Parathyroid adenoma (tissue), 2 donors: ENCODE measurements at regions not wholly inside any gene's neighbourhood (a gene's known extent, or its start where the extent isn't known, plus 50 kb on each side); places are given as distances from the start of the nearest gene placed in this dataset.

Experiments used
- H2AFZ ChIP-seq: fragments of 300-600 bp; sonication (generic); one replicate; pipeline ENCODE4 v1.7.0; 2017; ENCODE audit warnings: antibody characterized with exemption, mild to moderate bottlenecking
- H3K27ac ChIP-seq: fragments of 300-600 bp; sonication (generic); one replicate; pipeline ENCODE4 v1.7.0; 2017
- H3K27me3 ChIP-seq: fragments of 300-600 bp; sonication (generic); one replicate; pipeline ENCODE4 v1.7.0; 2017; ENCODE audit warnings: low read length; ENCODE audit not compliant: control insufficient read depth, insufficient read depth
- H3K36me3 ChIP-seq: fragments of 300-600 bp; sonication (generic); one replicate; pipeline ENCODE4 v1.7.0; 2017; ENCODE audit warnings: low read length; ENCODE audit not compliant: control insufficient read depth, insufficient read depth
- H3K4me1 ChIP-seq: fragments of 300-600 bp; sonication (generic); one replicate; pipeline ENCODE4 v1.7.0; 2017; ENCODE audit warnings: control low read depth
- H3K4me2 ChIP-seq: fragments of 300-600 bp; sonication (generic); one replicate; pipeline ENCODE4 v1.7.0; 2017; ENCODE audit warnings: low read length
- H3K4me3 ChIP-seq: fragments of 300-600 bp; sonication (generic); one replicate; pipeline ENCODE4 v1.7.0; 2017; ENCODE audit warnings: low read depth, low read length
- H3K79me2 ChIP-seq: fragments of 300-600 bp; sonication (generic); one replicate; pipeline ENCODE4 v1.7.0; 2017; ENCODE audit warnings: control low read depth
- H3K9ac ChIP-seq: fragments of 300-600 bp; sonication (generic); one replicate; pipeline ENCODE4 v1.7.0; 2017; ENCODE audit warnings: mild to moderate bottlenecking
- H3K9me3 ChIP-seq: fragments of 300-600 bp; sonication (generic); one replicate; pipeline ENCODE4 v1.7.0; 2017; ENCODE audit warnings: low read length; ENCODE audit not compliant: control insufficient read depth
- TF ChIP-seq, protein P1 (sequence below): fragments of 300-600 bp; sonication (generic); IDR thresholded peaks from one replicate; pipeline ENCODE4 v1.7.0; 2017; ENCODE audit warnings: antibody characterized with exemption, mild to moderate bottlenecking
- donor health status: primary hyperparathyroidism.

GRCh38 chr21:35538386-35538785 lies 489.3 kb upstream of the RUNX1 start:
- Histone ChIP-seq H3K79me2 (no peaks in the 10 kb centered on the region), H3K27ac (no peak overlapping the region), H3K9me3 (no peaks in the 10 kb centered on the region), H3K36me3 (no peaks in the 10 kb centered on the region), H3K4me3 (no peak overlapping the region), H3K27me3 (no peaks in the 10 kb centered on the region), H3K4me1 (no peaks in the 10 kb centered on the region), H3K9ac (no peak overlapping the region), H3K4me2 (no peak overlapping the region), H2AFZ (no peak overlapping the region)
- TF ChIP-seq, protein P1, sequence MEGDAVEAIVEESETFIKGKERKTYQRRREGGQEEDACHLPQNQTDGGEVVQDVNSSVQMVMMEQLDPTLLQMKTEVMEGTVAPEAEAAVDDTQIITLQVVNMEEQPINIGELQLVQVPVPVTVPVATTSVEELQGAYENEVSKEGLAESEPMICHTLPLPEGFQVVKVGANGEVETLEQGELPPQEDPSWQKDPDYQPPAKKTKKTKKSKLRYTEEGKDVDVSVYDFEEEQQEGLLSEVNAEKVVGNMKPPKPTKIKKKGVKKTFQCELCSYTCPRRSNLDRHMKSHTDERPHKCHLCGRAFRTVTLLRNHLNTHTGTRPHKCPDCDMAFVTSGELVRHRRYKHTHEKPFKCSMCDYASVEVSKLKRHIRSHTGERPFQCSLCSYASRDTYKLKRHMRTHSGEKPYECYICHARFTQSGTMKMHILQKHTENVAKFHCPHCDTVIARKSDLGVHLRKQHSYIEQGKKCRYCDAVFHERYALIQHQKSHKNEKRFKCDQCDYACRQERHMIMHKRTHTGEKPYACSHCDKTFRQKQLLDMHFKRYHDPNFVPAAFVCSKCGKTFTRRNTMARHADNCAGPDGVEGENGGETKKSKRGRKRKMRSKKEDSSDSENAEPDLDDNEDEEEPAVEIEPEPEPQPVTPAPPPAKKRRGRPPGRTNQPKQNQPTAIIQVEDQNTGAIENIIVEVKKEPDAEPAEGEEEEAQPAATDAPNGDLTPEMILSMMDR, result no peak

- H3K9ac ChIP-seq, result no peak overlapping the region
- H3K4me3 ChIP-seq, result no peak overlapping the region
- TF ChIP-seq, protein P1, result no peak
- H3K9me3 ChIP-seq, result no peaks in the 10 kb centered on the region
- H3K27me3 ChIP-seq, result no peaks in the 10 kb centered on the region
- no peaks in the 10 kb centered on the region for H3K4me1 ChIP-seq
- H2AFZ ChIP-seq, result no peak overlapping the region
- no peak overlapping the region for H3K27ac ChIP-seq
- H3K36me3 ChIP-seq, result no peaks in the 10 kb centered on the region
- H3K79me2 ChIP-seq, result no peaks in the 10 kb centered on the region
- no peak overlapping the region for H3K4me2 ChIP-seq
Observed at GRCh38 chr21:35537604-35538003, 488.5 kb upstream of the RUNX1 start.

DNA sequence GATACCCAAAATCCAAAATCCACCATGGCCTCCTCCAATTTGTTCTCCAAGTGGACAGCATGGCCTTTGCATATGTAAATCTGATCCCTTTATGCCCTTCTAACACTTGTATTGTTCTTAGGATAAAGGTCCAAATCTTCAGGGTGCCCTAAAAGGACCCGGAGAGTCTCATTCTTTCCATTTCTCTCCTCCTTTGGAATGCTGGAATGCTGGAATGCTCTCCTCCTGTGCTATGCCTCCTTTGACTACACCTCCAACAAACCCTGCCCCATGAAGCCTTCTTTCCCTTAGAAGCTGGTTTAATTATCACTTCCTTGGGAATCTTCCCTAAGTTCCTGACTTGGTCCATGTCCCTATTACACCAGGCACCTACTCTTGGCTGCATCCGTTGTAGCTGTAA lies 484.8 kb upstream of the RUNX1 start:
- Histone ChIP-seq H3K4me2 (no peak overlapping the region), H3K79me2 (no peaks in the 10 kb centered on the region), H3K4me3 (no peak overlapping the region), H3K4me1 (no peaks in the 10 kb centered on the region), H2AFZ (no peak overlapping the region), H3K9ac (no peak overlapping the region), H3K27ac (no peak overlapping the region), H3K9me3 (no peaks in the 10 kb centered on the region), H3K36me3 (no peaks in the 10 kb centered on the region), H3K27me3 (no peaks in the 10 kb centered on the region)
- TF ChIP-seq, protein P1, result no peak

- Histone ChIP-seq H3K9ac (no peak overlapping the region), H3K27ac (no peak overlapping the region), H3K4me2 (no peak overlapping the region), H3K4me1 (no peaks in the 10 kb centered on the region), H3K9me3 (no peaks in the 10 kb centered on the region), H3K27me3 (no peaks in the 10 kb centered on the region), H2AFZ (no peak overlapping the region), H3K79me2 (no peaks in the 10 kb centered on the region), H3K36me3 (no peaks in the 10 kb centered on the region), H3K4me3 (no peak overlapping the region)
- TF ChIP-seq, protein P1, result no peak
Observed at GRCh38 chr21:35530766-35531165, 481.7 kb upstream of the RUNX1 start.

- Histone ChIP-seq H3K4me2 (no peak overlapping the region), H3K27me3 (no peaks in the 10 kb centered on the region), H3K4me1 (no peaks in the 10 kb centered on the region), H3K36me3 (no peaks in the 10 kb centered on the region), H3K27ac (no peak overlapping the region), H3K9me3 (no peaks in the 10 kb centered on the region), H3K4me3 (no peak overlapping the region), H3K79me2 (no peaks in the 10 kb centered on the region), H2AFZ (no peak overlapping the region), H3K9ac (no peak overlapping the region)
- TF ChIP-seq, protein P1, result no peak
Observed at GRCh38 chr21:35529171-35529863, 480.2 kb upstream of the RUNX1 start.
